GM06990 (cell line): ENCODE measurements at regions not wholly inside any gene's neighbourhood (a gene's known extent, or its start where the extent isn't known, plus 50 kb on each side); places are given as distances from the start of the nearest gene placed in this dataset.

Experiments
- DNase-seq: peaks from one replicate; pipeline ENCODE4 v3.0.0-alpha.2; 2011; ENCODE audit not compliant: insufficient read length; ENCODE audit errors: extremely low read depth
- H3K27me3 ChIP-seq: replicated peaks from 2 replicates; pipeline ENCODE4 v1.6.0; 2011; ENCODE audit warnings: low read length; ENCODE audit not compliant: control insufficient read depth, insufficient read depth
- H3K36me3 ChIP-seq: 2 replicates; pipeline ENCODE4 v1.5.1; 2011; ENCODE audit warnings: low read length; ENCODE audit not compliant: control insufficient read depth, insufficient read depth
- H3K4me3 ChIP-seq: replicated peaks from 2 replicates; pipeline ENCODE4 v1.5.1; 2011; ENCODE audit warnings: low read depth, mild to moderate bottlenecking, control low read depth, low read length
- TF ChIP-seq, protein P1 (sequence below): IDR thresholded peaks from 2 replicates; pipeline ENCODE4 v1.5.1; 2011; ENCODE audit warnings: low read length, control low read depth, mild to moderate bottlenecking, inconsistent platforms; ENCODE audit not compliant: insufficient read depth, poor library complexity, severe bottlenecking

GRCh38 chr4:22264261-22264660 lies 251.6 kb downstream of the ADGRA3 start:
- Histone ChIP-seq H3K27me3 (no peaks in the 10 kb centered on the region), H3K4me3 (no peak overlapping the region), H3K36me3 (no peaks in the 10 kb centered on the region)
- no peak for DNase-seq
- TF ChIP-seq, protein P1, sequence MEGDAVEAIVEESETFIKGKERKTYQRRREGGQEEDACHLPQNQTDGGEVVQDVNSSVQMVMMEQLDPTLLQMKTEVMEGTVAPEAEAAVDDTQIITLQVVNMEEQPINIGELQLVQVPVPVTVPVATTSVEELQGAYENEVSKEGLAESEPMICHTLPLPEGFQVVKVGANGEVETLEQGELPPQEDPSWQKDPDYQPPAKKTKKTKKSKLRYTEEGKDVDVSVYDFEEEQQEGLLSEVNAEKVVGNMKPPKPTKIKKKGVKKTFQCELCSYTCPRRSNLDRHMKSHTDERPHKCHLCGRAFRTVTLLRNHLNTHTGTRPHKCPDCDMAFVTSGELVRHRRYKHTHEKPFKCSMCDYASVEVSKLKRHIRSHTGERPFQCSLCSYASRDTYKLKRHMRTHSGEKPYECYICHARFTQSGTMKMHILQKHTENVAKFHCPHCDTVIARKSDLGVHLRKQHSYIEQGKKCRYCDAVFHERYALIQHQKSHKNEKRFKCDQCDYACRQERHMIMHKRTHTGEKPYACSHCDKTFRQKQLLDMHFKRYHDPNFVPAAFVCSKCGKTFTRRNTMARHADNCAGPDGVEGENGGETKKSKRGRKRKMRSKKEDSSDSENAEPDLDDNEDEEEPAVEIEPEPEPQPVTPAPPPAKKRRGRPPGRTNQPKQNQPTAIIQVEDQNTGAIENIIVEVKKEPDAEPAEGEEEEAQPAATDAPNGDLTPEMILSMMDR, result no peak

- TF ChIP-seq, protein P1, result no peak
- DNase-seq, result no peak
- Histone ChIP-seq H3K27me3 (no peaks in the 10 kb centered on the region), H3K4me3 (no peak overlapping the region), H3K36me3 (no peaks in the 10 kb centered on the region)
Measured at GRCh38 chr4:22253431-22253830, 262.4 kb downstream of the ADGRA3 start.

- H3K36me3 ChIP-seq, result no peaks in the 10 kb centered on the region
- TF ChIP-seq, protein P1, result no peak
- no peaks in the 10 kb centered on the region for H3K27me3 ChIP-seq
- no peak overlapping the region for H3K4me3 ChIP-seq
- no peak for DNase-seq
Measured at GRCh38 chr4:22246847-22247246, 269.0 kb downstream of the ADGRA3 start.

DNA sequence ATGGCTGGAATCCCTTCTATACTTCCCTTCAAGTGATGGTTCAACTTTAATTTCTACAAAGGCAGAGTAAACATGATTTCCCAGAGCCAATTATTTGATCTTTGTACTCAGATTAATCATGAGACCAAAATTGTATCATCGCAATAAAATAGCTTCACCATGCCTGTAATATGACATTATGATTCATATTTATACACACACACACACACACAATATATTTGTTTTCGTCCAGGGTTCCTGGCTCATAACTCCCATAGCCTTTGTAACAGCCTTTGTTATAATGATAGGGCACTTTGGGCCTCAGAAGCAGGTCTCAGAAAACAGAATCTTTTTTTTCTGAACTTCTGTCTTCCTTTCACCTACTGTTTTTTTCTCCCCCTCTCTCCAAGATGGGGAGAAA lies 270.6 kb downstream of the ADGRA3 start:
- H3K4me3 ChIP-seq, result no peak overlapping the region
- TF ChIP-seq, protein P1, result no peak
- DNase-seq, result no peak
- H3K36me3 ChIP-seq, result no peaks in the 10 kb centered on the region
- no peaks in the 10 kb centered on the region for H3K27me3 ChIP-seq

DNA sequence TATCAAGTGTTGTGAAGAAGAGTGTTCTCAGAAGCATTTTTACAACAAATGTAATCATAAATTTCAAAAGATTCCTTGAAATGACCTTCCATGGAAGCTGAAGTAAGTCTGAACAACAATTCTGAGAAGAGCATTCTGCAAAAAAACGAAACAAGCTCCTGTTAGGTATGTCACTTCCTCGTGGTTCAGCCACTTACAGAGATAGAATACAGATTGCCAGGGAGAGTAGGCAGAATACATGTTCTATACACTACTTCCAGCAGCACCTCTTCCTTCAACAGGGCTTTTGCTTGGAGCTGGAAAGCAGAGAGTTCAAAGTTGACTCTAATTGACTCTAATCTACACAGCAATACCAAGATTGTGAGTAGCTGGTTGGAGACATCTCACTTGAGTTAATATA lies 274.5 kb downstream of the ADGRA3 start:
- TF ChIP-seq, protein P1, result no peak
- DNase-seq, result no peak
- Histone ChIP-seq H3K27me3 (no peaks in the 10 kb centered on the region), H3K36me3 (no peaks in the 10 kb centered on the region), H3K4me3 (no peak overlapping the region)

DNA sequence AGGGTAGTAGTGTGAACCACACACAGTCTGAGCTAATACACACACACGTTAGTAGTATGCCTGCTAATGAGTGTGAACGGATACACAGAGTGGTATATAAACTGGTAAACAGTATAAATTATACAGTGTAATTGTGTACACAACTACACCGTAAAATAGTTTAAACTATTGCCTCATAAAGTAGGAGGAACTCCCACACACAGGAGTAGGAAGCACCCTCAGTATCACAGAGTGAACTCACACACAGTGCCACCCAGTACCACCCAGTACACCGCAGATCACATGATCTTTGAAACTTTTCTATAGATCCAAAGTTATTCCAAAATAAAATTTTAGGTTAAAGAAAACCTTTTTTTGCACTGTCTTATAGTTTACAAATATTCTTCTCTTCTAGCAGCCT lies 275.1 kb downstream of the ADGRA3 start:
- DNase-seq, result no peak
- H3K36me3 ChIP-seq, result no peaks in the 10 kb centered on the region
- TF ChIP-seq, protein P1, result no peak
- H3K27me3 ChIP-seq, result no peaks in the 10 kb centered on the region
- H3K4me3 ChIP-seq, result no peak overlapping the region
